T-helper 2 cell treated with Interferon-gamma antibody and Interleukin-4, amounts not matched to agents 100 ng/mL and 5 ng/mL, for 36 hours (primary cell): ENCODE measurements at regions not wholly inside any gene's neighbourhood (a gene's known extent, or its start where the extent isn't known, plus 50 kb on each side); places are given as distances from the start of the nearest gene placed in this dataset.

Source experiments
- intact Hi-C: fragments of 100-400 bp; cut with micrococcal nuclease; formaldehyde crosslinking; loops from one replicate; pipeline ENCODE4 v1.15.1; 2023

GRCh38 chr4:123564758-123565346 is 168.3 kb downstream of the SPRY1 start:
- intact Hi-C loops: loop anchor here (2.0 to 10.0 kb wide), 2 partner anchors 168 to 460 kb away; partner anchors contain the start of gene SPRY1

GRCh38 chr4:123568936-123569335 is 172.3 kb downstream of the SPRY1 start:
- intact Hi-C loops: loop anchor here (10.0 kb wide), 1 partner anchor 464 kb away; no protein-coding TSS in a partner anchor

GRCh38 chr4:123569541-123569940 is 172.9 kb downstream of the SPRY1 start:
- intact Hi-C loops: loop anchor here (10.0 kb wide), 1 partner anchor 465 kb away; no protein-coding TSS in a partner anchor

GRCh38 chr4:123573866-123574508 is 177.4 kb downstream of the SPRY1 start:
- intact Hi-C loops: no loop called here

GRCh38 chr4:123575291-123575690 is 178.7 kb downstream of the SPRY1 start:
- intact Hi-C loops: no loop called here

GRCh38 chr4:123577225-123577906 is 180.8 kb downstream of the SPRY1 start:
- intact Hi-C loops: no loop called here

- intact Hi-C loops: no loop called here
Measured at GRCh38 chr4:123578276-123579029, 181.9 kb downstream of the SPRY1 start.

GRCh38 chr4:123579961-123580360 is 183.4 kb downstream of the SPRY1 start:
- intact Hi-C loops: no loop called here

- intact Hi-C loops: no loop called here
Measured at GRCh38 chr4:123580981-123581664, 184.5 kb downstream of the SPRY1 start.

- intact Hi-C loops: no loop called here
Measured at GRCh38 chr4:123581802-123582201, 185.2 kb downstream of the SPRY1 start.

GRCh38 chr4:123583043-123583442 is 186.4 kb downstream of the SPRY1 start:
- intact Hi-C loops: no loop called here

GRCh38 chr4:123585111-123585510 is 188.5 kb downstream of the SPRY1 start:
- intact Hi-C loops: no loop called here

GRCh38 chr4:123587983-123588494 is 191.4 kb downstream of the SPRY1 start:
- intact Hi-C loops: no loop called here

- intact Hi-C loops: no loop called here
Measured at GRCh38 chr4:123588631-123589241, 192.1 kb downstream of the SPRY1 start.

GRCh38 chr4:123589301-123589700 is 192.7 kb downstream of the SPRY1 start:
- intact Hi-C loops: no loop called here

GRCh38 chr4:123591875-123592274 is 195.3 kb downstream of the SPRY1 start:
- intact Hi-C loops: no loop called here

- intact Hi-C loops: no loop called here
Measured at GRCh38 chr4:123593655-123594054, 197.1 kb downstream of the SPRY1 start.

GRCh38 chr4:123596805-123597204 is 200.2 kb downstream of the SPRY1 start:
- intact Hi-C loops: no loop called here

GRCh38 chr4:123597586-123597985 is 201.0 kb downstream of the SPRY1 start:
- intact Hi-C loops: no loop called here

GRCh38 chr4:123598331-123598730 is 201.7 kb downstream of the SPRY1 start:
- intact Hi-C loops: no loop called here
